ENCODE measurements at regions not wholly inside any gene's neighbourhood (a gene's known extent, or its start where the extent isn't known, plus 50 kb on each side); places are given as distances from the start of the nearest gene placed in this dataset.

DNA sequence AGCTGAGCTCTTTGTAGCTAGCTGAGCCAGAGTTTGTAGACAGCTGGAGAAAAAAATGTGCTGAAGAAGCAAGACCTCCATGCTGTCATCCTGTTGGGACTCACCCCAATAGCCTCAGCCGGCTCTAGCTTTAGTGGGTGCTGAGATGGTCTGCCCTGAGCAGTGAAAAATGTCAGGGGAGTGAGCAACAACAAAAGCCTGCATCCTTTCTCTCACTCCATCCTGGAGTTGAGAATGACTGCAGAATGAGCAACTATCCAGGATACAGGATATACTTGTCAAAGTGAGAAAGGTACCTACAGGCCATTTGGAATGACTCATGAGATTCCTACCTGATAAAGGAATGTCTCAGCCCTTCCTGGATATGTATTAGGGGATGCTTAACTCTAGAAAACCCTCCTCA, 146.1 kb upstream of the DLX2 start (continued):
- no peak for TF ChIP-seq MEF2A (IDR thresholded peaks at IDR 0.05; ENCODE audit: borderline replicate concordance, low read depth)
- no peak for TF ChIP-seq NRF1 (IDR thresholded peaks at IDR 0.05; ENCODE audit: low read depth, low read length)

DNA sequence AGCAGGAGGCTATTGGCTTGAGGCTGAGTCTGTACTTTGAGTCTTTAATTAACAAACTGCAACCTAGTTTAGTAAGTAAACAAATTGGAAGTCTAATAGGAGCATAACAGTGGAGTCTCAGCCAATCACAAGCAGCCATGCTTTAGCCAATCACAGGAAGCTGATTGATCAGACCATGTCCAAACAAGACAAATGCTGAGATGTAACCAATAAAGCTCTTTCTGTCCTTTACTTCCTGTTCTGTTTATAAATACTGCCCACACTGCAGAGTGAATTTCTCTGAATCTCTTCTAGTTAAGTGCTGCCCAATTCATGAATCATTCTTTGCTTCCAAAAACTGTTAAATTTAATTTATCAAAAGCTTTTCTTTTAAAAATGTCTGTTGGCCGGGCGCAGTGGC, 146.6 kb upstream of the DLX2 start:
- no peaks in the 10 kb centered on the region for H3K79me2 ChIP-seq (ENCODE audit: insufficient read depth)
- ChIA-PET POLR2A (no interaction called here), CTCF (interaction anchor here (1.6 kb wide), 1 partner anchor 15 kb away, joined by 4 read pairs; no protein-coding TSS in a partner anchor)
- DNase-seq: no peak
- no peaks in the 10 kb centered on the region for H3K36me3 ChIP-seq (replicated peaks in 1 of 2; ENCODE audit: control insufficient read depth in 1 of 2, insufficient read depth in 2 of 2, low read length in 1 of 2)
- H4K20me1 ChIP-seq (ENCODE audit: insufficient read depth): no peaks in the 10 kb centered on the region
- 74% methylated on average over 2 of the region's 2 CpGs for WGBS (ENCODE audit: low lambda C conversion rate)
- peak overlapping the region; percentile 64 for H2AFZ ChIP-seq (ENCODE audit: low read depth)
- H3K4me2 ChIP-seq: peak overlapping the region; percentile 43
- H3K27me3 ChIP-seq (ENCODE audit: insufficient read depth): no peaks in the 10 kb centered on the region
- TF ChIP-seq FOXM1 (IDR thresholded peaks at IDR 0.05; ENCODE audit: low read depth): no peak
- no peak for TF ChIP-seq JUND (IDR thresholded peaks at IDR 0.05)
- TF ChIP-seq RCOR1 (IDR thresholded peaks at IDR 0.05; ENCODE audit: low read length): no peak
- TF ChIP-seq, protein P1, sequence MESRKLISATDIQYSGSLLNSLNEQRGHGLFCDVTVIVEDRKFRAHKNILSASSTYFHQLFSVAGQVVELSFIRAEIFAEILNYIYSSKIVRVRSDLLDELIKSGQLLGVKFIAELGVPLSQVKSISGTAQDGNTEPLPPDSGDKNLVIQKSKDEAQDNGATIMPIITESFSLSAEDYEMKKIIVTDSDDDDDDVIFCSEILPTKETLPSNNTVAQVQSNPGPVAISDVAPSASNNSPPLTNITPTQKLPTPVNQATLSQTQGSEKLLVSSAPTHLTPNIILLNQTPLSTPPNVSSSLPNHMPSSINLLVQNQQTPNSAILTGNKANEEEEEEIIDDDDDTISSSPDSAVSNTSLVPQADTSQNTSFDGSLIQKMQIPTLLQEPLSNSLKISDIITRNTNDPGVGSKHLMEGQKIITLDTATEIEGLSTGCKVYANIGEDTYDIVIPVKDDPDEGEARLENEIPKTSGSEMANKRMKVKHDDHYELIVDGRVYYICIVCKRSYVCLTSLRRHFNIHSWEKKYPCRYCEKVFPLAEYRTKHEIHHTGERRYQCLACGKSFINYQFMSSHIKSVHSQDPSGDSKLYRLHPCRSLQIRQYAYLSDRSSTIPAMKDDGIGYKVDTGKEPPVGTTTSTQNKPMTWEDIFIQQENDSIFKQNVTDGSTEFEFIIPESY (IDR thresholded peaks at IDR 0.05; ENCODE audit: borderline replicate concordance, low read depth): no peak
- no peak for TF ChIP-seq NFIC (IDR thresholded peaks at IDR 0.05; ENCODE audit: borderline replicate concordance)
- TF ChIP-seq FOSL2 (IDR thresholded peaks at IDR 0.05; ENCODE audit: borderline replicate concordance, low read depth): no peak
- TF ChIP-seq TEAD4 (IDR thresholded peaks at IDR 0.05; ENCODE audit: borderline replicate concordance, insufficient read depth): no peak
- TF ChIP-seq SMC3 (IDR thresholded peaks at IDR 0.05; ENCODE audit: low read depth, low read length): no peak
- TF ChIP-seq MEF2A (IDR thresholded peaks at IDR 0.05; ENCODE audit: borderline replicate concordance, low read depth): no peak
- TF ChIP-seq NRF1 (IDR thresholded peaks at IDR 0.05; ENCODE audit: low read depth, low read length): no peak
- no peaks in the 10 kb centered on the region for H3K9me2 ChIP-seq
- H3K4me1 ChIP-seq (ENCODE audit: control insufficient read depth in 1 of 2, insufficient read depth in 2 of 2, low read depth in 1 of 2, low read length in 1 of 2): peaks cover 5 to 59% of the 10 kb centered on the region in 2 experiments; a peak in 3 of 4 replicates
- peak overlapping the region in 1 of 2 experiments; percentile 96; a peak in 2 of 4 replicates for H3K27ac ChIP-seq (ENCODE audit: low read depth in 2 of 2, low read length in 1 of 2)
- peak overlapping the region; percentile 33 for H3K9ac ChIP-seq
- H3K9me3 ChIP-seq: no peaks in the 10 kb centered on the region
- H3F3A ChIP-seq (replicated peaks; ENCODE audit: insufficient read depth): peaks cover 40% of the 10 kb centered on the region
- H3K4me3 ChIP-seq (ENCODE audit: low read depth in 2 of 2, low read length in 1 of 2): no peak overlapping the region

DNA sequence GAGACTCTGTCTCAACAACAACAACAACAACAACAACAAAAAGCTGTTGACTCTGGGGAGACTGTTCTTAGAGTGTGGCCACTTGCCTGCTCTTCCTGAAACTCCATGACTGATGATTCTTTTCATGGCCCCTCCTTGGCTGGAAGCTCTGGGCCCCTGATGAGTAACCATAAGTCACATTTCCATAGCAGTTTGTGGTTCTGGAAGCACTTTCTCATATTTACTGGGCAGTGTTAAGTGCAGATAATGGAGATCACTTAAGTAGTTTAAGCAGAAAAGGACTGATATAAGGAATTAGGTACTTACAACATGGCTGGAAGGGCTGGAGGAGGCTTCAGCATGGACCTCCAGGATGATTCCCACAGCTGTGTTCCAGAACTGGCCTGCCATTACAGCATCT, 147.3 kb upstream of the DLX2 start:
- Histone ChIP-seq H3K4me2 (peak overlapping the region; percentile 43; the same call in 1 of the 2 replicates), H3K9ac (peak overlapping the region; percentile 33), H3K4me3 (ENCODE audit: low read depth in 2 of 2, low read length in 1 of 2) (no peak overlapping the region), H3K27ac (ENCODE audit: low read depth in 2 of 2, low read length in 1 of 2) (peak overlapping the region in 1 of 2 experiments; percentile 96; a peak in 2 of 4 replicates), H4K20me1 (ENCODE audit: insufficient read depth) (no peaks in the 10 kb centered on the region), H3F3A (replicated peaks; ENCODE audit: insufficient read depth) (peaks cover 45% of the 10 kb centered on the region), H3K27me3 (ENCODE audit: insufficient read depth) (no peaks in the 10 kb centered on the region), H3K9me3 (no peaks in the 10 kb centered on the region), H3K36me3 (replicated peaks in 1 of 2; ENCODE audit: control insufficient read depth in 1 of 2, insufficient read depth in 2 of 2, low read length in 1 of 2) (no peaks in the 10 kb centered on the region), H2AFZ (ENCODE audit: low read depth) (peak overlapping the region; percentile 43; the same call in 1 of the 2 replicates), H3K79me2 (ENCODE audit: insufficient read depth) (no peaks in the 10 kb centered on the region), H3K4me1 (ENCODE audit: control insufficient read depth in 1 of 2, insufficient read depth in 2 of 2, low read depth in 1 of 2, low read length in 1 of 2) (peaks cover 5 to 59% of the 10 kb centered on the region in 2 experiments; a peak in 3 of 4 replicates), H3K9me2 (no peaks in the 10 kb centered on the region)
- DNase-seq: no peak
- CTCF ChIA-PET: interaction anchor here (0.8 to 1.6 kb wide), 2 partner anchors 16 to 77 kb away, joined by 4 read pairs; no protein-coding TSS in a partner anchor
- POLR2A ChIA-PET: no interaction called here
- TF ChIP-seq, protein P2, sequence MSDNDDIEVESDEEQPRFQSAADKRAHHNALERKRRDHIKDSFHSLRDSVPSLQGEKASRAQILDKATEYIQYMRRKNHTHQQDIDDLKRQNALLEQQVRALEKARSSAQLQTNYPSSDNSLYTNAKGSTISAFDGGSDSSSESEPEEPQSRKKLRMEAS (IDR thresholded peaks at IDR 0.05; ENCODE audit: low read depth): peak; percentile 52; the same call in 1 of the 2 replicates
- TF ChIP-seq TEAD4 (IDR thresholded peaks at IDR 0.05; ENCODE audit: borderline replicate concordance, insufficient read depth) (peak; percentile 71), MEF2A (IDR thresholded peaks at IDR 0.05; ENCODE audit: borderline replicate concordance, low read depth) (0 out of 2 replicates have a peak, but pooled peaks have one; percentile 12), FOSL2 (IDR thresholded peaks at IDR 0.05; ENCODE audit: borderline replicate concordance, low read depth) (peak; percentile 91), JUND (IDR thresholded peaks at IDR 0.05) (peak; percentile 85), TAF1 (IDR thresholded peaks at IDR 0.05; ENCODE audit: borderline replicate concordance, low read depth, low read length) (no peak), RXRA (IDR thresholded peaks at IDR 0.05; ENCODE audit: borderline replicate concordance, low read depth) (peak; percentile 69; the same call in 1 of the 2 replicates), RFX5 (IDR thresholded peaks at IDR 0.05; ENCODE audit: low read length) (no peak)
- TF ChIP-seq, protein P3, sequence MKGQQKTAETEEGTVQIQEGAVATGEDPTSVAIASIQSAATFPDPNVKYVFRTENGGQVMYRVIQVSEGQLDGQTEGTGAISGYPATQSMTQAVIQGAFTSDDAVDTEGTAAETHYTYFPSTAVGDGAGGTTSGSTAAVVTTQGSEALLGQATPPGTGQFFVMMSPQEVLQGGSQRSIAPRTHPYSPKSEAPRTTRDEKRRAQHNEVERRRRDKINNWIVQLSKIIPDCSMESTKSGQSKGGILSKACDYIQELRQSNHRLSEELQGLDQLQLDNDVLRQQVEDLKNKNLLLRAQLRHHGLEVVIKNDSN (IDR thresholded peaks at IDR 0.05; ENCODE audit: borderline replicate concordance, low read depth): no peak
- TF ChIP-seq, protein P4, sequence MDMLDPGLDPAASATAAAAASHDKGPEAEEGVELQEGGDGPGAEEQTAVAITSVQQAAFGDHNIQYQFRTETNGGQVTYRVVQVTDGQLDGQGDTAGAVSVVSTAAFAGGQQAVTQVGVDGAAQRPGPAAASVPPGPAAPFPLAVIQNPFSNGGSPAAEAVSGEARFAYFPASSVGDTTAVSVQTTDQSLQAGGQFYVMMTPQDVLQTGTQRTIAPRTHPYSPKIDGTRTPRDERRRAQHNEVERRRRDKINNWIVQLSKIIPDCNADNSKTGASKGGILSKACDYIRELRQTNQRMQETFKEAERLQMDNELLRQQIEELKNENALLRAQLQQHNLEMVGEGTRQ (IDR thresholded peaks at IDR 0.05; ENCODE audit: borderline replicate concordance, low read depth, low read length): no peak
- TF ChIP-seq, protein P5, sequence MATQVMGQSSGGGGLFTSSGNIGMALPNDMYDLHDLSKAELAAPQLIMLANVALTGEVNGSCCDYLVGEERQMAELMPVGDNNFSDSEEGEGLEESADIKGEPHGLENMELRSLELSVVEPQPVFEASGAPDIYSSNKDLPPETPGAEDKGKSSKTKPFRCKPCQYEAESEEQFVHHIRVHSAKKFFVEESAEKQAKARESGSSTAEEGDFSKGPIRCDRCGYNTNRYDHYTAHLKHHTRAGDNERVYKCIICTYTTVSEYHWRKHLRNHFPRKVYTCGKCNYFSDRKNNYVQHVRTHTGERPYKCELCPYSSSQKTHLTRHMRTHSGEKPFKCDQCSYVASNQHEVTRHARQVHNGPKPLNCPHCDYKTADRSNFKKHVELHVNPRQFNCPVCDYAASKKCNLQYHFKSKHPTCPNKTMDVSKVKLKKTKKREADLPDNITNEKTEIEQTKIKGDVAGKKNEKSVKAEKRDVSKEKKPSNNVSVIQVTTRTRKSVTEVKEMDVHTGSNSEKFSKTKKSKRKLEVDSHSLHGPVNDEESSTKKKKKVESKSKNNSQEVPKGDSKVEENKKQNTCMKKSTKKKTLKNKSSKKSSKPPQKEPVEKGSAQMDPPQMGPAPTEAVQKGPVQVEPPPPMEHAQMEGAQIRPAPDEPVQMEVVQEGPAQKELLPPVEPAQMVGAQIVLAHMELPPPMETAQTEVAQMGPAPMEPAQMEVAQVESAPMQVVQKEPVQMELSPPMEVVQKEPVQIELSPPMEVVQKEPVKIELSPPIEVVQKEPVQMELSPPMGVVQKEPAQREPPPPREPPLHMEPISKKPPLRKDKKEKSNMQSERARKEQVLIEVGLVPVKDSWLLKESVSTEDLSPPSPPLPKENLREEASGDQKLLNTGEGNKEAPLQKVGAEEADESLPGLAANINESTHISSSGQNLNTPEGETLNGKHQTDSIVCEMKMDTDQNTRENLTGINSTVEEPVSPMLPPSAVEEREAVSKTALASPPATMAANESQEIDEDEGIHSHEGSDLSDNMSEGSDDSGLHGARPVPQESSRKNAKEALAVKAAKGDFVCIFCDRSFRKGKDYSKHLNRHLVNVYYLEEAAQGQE (IDR thresholded peaks at IDR 0.05; ENCODE audit: low read depth, low read length): 0 out of 2 replicates have a peak, but pooled peaks have one; percentile 36
